ENCODE measurements at regions not wholly inside any gene's neighbourhood (a gene's known extent, or its start where the extent isn't known, plus 50 kb on each side); places are given as distances from the start of the nearest gene placed in this dataset.
"Not testable (repeated sequence)": the region's sequence is repeated elsewhere in the genome, so short reads cannot be mapped to it uniquely, and the experiment has no call there.

DNA sequence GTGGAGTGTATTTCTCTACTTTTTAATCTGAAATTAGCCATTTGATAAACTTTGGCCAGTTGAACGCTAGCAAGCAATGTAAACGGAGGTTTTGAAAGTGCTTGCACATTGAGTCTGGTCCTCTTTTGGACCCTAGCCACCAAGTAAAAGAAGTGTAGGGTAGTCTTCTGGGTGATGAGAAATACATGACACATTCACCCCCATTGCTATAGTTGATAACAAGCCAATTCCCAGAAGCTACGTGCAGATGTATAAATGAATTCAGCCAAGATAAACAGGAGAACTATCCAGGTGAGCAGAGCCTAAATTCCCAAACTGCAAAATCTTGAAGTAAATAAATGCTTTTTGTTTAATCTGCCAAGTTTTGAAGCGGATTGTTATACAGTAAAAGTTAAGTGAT is 965.4 kb upstream of the GRIA3 start:
- Mint-ChIP-seq H3K4me1 (ENCODE audit: insufficient read depth, unreplicated experiment) (no peaks in the 10 kb centered on the region), H3K4me3 (ENCODE audit: unreplicated experiment) (peak overlapping the region; percentile 40), H3K36me3 (ENCODE audit: insufficient read depth, unreplicated experiment) (no peaks in the 10 kb centered on the region), H3K27ac (ENCODE audit: low read depth, unreplicated experiment) (peak overlapping the region; percentile 49), H3K27me3 (ENCODE audit: insufficient read depth, unreplicated experiment) (no peaks in the 10 kb centered on the region), H3K9me3 (ENCODE audit: unreplicated experiment) (peaks cover 22% of the 10 kb centered on the region)
- POLR2A ChIA-PET: interaction anchor here (1.3 kb wide), 1 partner anchor 14 kb away, joined by 5 read pairs; no protein-coding TSS in a partner anchor
- no TSS peak for BruUV-seq (replicated peaks)
- TF ChIP-seq, protein P1, sequence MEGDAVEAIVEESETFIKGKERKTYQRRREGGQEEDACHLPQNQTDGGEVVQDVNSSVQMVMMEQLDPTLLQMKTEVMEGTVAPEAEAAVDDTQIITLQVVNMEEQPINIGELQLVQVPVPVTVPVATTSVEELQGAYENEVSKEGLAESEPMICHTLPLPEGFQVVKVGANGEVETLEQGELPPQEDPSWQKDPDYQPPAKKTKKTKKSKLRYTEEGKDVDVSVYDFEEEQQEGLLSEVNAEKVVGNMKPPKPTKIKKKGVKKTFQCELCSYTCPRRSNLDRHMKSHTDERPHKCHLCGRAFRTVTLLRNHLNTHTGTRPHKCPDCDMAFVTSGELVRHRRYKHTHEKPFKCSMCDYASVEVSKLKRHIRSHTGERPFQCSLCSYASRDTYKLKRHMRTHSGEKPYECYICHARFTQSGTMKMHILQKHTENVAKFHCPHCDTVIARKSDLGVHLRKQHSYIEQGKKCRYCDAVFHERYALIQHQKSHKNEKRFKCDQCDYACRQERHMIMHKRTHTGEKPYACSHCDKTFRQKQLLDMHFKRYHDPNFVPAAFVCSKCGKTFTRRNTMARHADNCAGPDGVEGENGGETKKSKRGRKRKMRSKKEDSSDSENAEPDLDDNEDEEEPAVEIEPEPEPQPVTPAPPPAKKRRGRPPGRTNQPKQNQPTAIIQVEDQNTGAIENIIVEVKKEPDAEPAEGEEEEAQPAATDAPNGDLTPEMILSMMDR (IDR thresholded peaks at IDR 0.05; ENCODE audit: unreplicated experiment): no peak
- peak; percentile 69 for DNase-seq (ENCODE audit: unreplicated experiment)
- intact Hi-C loops (cut with micrococcal nuclease): no loop called here
- CTCF ChIA-PET: interaction anchor here (0.6 kb wide), 1 partner anchor 525 kb away, joined by 3 read pairs; no protein-coding TSS in a partner anchor

DNA sequence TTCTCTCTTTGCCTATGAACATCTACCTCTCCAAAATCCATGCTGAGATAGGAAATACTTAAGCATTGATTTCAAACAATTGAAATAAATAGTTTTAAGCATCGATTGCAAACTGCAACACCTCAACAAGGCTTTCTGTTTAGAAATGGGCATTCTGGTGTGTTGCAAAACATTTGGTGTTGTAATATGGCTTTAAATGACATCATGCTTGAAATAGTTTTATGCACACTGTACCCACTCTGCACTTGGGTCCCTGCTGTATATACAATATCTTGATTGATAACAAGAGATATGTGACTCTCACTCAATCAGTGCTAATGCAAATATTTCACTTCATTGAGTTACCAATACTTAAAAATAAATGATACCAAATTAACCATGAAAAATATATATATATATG is 964.9 kb upstream of the GRIA3 start:
- Mint-ChIP-seq H3K4me1 (ENCODE audit: insufficient read depth, unreplicated experiment) (no peaks in the 10 kb centered on the region), H3K27ac (ENCODE audit: low read depth, unreplicated experiment) (peak overlapping the region; percentile 49), H3K27me3 (ENCODE audit: insufficient read depth, unreplicated experiment) (no peaks in the 10 kb centered on the region), H3K9me3 (ENCODE audit: unreplicated experiment) (peaks cover 22% of the 10 kb centered on the region), H3K4me3 (ENCODE audit: unreplicated experiment) (peak overlapping the region; percentile 40), H3K36me3 (ENCODE audit: insufficient read depth, unreplicated experiment) (no peaks in the 10 kb centered on the region)
- CTCF ChIA-PET: no interaction called here
- TF ChIP-seq, protein P1 (IDR thresholded peaks at IDR 0.05; ENCODE audit: unreplicated experiment): no peak
- no TSS peak for BruUV-seq (replicated peaks)
- DNase-seq (ENCODE audit: unreplicated experiment): peak; percentile 53
- POLR2A ChIA-PET: interaction anchor here (1.3 kb wide), 2 partner anchors 10 to 15 kb away, joined by 3 to 5 read pairs; no protein-coding TSS in a partner anchor
- intact Hi-C loops (cut with micrococcal nuclease): no loop called here

DNA sequence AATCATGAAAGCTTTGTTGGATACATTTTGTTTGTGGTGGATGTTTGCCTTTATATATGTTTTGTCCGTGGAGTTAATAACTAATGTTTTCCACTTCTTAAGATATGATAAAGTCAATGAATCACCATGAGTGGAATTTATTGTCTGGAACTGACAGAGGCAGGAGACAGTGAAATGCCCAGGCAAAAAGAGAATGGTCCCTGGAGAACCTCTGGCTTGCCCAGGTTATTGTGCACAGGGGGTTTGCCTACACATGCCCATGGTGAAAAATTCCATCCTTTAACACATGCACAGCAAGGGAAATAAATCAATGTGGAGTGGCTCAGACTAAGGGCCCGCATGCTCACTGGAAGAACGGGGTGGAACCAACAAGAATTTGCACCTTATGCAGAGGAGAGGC is 964.3 kb upstream of the GRIA3 start:
- Mint-ChIP-seq H3K36me3 (ENCODE audit: insufficient read depth, unreplicated experiment) (no peaks in the 10 kb centered on the region), H3K27ac (ENCODE audit: low read depth, unreplicated experiment) (peak overlapping the region; percentile 49), H3K9me3 (ENCODE audit: unreplicated experiment) (peaks cover 24% of the 10 kb centered on the region), H3K4me1 (ENCODE audit: insufficient read depth, unreplicated experiment) (no peaks in the 10 kb centered on the region), H3K4me3 (ENCODE audit: unreplicated experiment) (no peak overlapping the region), H3K27me3 (ENCODE audit: insufficient read depth, unreplicated experiment) (no peaks in the 10 kb centered on the region)
- intact Hi-C loops (cut with micrococcal nuclease): no loop called here
- DNase-seq (ENCODE audit: unreplicated experiment): peak; percentile 9
- TF ChIP-seq, protein P1 (IDR thresholded peaks at IDR 0.05; ENCODE audit: unreplicated experiment): no peak
- POLR2A ChIA-PET: interaction anchor here (1.3 kb wide), 1 partner anchor 9 kb away, joined by 3 read pairs; no protein-coding TSS in a partner anchor
- CTCF ChIA-PET: no interaction called here
- BruUV-seq (replicated peaks): no TSS peak

DNA sequence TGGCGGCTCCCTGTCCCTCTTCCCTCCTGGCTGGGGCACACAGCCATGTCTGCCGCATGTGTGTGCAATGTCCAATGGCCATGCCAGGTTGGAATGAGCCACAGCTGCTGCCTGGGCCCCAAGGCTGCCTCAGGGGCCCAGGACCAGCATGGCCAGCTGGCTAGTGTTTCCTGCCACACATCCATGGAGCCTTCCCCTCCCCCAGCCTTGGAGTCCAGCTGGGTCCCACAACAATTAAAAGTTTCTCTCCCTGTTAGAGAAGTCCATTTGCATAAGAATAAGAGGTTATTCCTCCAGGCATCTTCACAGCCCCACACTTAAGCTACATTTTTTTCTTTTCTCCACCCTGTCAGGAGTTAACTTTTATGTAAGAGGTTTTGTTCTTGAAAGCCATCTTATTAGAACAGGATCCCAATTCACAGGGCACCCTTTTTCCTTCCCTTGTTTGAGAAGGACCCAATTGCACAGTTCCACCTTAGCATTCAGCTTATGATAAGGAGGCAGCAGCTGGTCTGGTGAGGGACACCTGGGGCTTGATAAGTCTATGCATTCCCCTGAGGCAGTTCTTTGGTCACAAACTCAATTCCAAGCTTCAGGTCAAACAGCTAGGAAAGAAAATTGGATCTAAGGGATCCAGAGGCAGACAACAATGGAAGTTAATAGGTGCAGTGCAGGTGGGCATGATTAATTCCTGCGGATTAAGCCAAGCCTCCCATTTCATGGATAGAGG is 963.3 kb upstream of the GRIA3 start:
- ChIA-PET CTCF (no interaction called here), POLR2A (no interaction called here)
- Mint-ChIP-seq H3K4me3 (ENCODE audit: unreplicated experiment) (no peak overlapping the region), H3K27ac (ENCODE audit: low read depth, unreplicated experiment) (peak overlapping the region; percentile 39), H3K36me3 (ENCODE audit: insufficient read depth, unreplicated experiment) (no peaks in the 10 kb centered on the region), H3K4me1 (ENCODE audit: insufficient read depth, unreplicated experiment) (no peaks in the 10 kb centered on the region), H3K9me3 (ENCODE audit: unreplicated experiment) (peaks cover 30% of the 10 kb centered on the region), H3K27me3 (ENCODE audit: insufficient read depth, unreplicated experiment) (no peaks in the 10 kb centered on the region)
- DNase-seq (ENCODE audit: unreplicated experiment): no peak
- BruUV-seq (replicated peaks): no TSS peak
- intact Hi-C loops (cut with micrococcal nuclease): no loop called here
- TF ChIP-seq, protein P1 (IDR thresholded peaks at IDR 0.05; ENCODE audit: unreplicated experiment): no peak

DNA sequence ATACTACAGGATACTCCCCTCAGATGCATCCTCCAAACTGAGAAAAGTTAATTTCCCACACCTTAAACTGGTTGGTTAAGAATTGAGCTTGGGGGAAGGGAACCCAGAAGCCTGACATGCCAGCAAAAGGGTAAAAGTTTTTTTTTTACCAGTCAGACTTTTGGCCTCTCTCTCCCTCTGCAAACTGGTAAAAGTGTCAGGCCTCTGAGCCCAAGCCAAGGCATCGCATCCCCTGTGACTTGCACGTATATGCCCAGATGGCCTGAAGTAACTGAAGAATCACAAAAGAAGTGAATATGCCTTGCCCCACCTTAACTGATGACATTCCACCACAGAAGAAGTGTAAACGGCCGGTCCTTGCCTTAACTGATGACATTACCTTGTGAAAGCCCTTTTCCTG is 962.3 kb upstream of the GRIA3 start:
- H3K4me1 Mint-ChIP-seq (ENCODE audit: insufficient read depth, unreplicated experiment): not testable (repeated sequence)

DNA sequence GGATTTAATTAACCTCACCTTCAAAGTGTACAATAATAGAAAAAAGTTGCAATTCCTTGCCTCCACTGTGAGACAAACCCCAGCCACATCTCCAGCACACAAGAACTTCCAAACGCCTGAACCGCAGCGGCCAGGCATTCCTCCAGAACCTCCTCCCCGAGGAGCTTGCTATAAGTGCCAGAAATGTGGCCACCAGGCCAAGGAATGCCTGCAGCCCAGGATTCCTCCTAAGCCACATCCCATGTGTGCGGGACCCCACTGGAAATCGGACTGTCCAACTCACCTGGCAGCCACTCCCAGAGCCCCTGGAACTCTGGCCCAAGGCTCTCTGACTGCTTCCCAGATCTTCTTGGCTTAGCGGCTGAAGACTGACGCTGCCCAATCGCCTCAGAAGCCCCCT is 959.9 kb upstream of the GRIA3 start:
- DNase-seq (ENCODE audit: unreplicated experiment); intact Hi-C loops (cut with micrococcal nuclease); H3K36me3 Mint-ChIP-seq (ENCODE audit: insufficient read depth, unreplicated experiment); CTCF ChIA-PET; BruUV-seq (replicated peaks); H3K27ac Mint-ChIP-seq (ENCODE audit: low read depth, unreplicated experiment); H3K4me3 Mint-ChIP-seq (ENCODE audit: unreplicated experiment); H3K27me3 Mint-ChIP-seq (ENCODE audit: insufficient read depth, unreplicated experiment); H3K4me1 Mint-ChIP-seq (ENCODE audit: insufficient read depth, unreplicated experiment); POLR2A ChIA-PET: not testable (repeated sequence)
- H3K9me3 Mint-ChIP-seq (ENCODE audit: unreplicated experiment): peaks cover 33% of the 10 kb centered on the region

More for the DNA sequence above, 962.3 kb upstream of the GRIA3 start:
- peaks cover 33% of the 10 kb centered on the region for H3K9me3 Mint-ChIP-seq (ENCODE audit: unreplicated experiment)
- H3K4me3 Mint-ChIP-seq (ENCODE audit: unreplicated experiment); POLR2A ChIA-PET; H3K36me3 Mint-ChIP-seq (ENCODE audit: insufficient read depth, unreplicated experiment); CTCF ChIA-PET; DNase-seq (ENCODE audit: unreplicated experiment); BruUV-seq (replicated peaks); H3K27ac Mint-ChIP-seq (ENCODE audit: low read depth, unreplicated experiment); intact Hi-C loops (cut with micrococcal nuclease); H3K27me3 Mint-ChIP-seq (ENCODE audit: insufficient read depth, unreplicated experiment): not testable (repeated sequence)
